ENCODE measurements at regions not wholly inside any gene's neighbourhood (a gene's known extent, or its start where the extent isn't known, plus 50 kb on each side); places are given as distances from the start of the nearest gene placed in this dataset.

DNA sequence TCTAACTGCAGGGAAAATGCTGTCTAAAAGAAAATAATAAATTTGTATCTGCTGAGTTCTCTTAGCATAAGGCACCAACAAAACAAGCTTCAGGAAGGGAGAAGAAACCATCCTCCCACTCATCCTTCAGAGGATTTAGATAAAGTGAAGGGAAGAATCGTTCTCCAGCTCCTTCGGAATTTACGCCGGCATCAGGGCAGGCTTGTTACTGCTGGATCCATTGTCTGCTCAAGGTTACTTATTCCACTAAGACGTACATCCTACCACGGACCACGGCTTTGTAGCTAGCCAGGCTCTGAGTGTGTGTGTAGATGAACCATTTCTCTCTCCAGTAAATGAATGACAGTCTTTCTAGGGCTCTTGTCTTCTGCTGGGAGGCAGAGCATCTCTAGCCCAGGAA, 60.4 kb downstream of the HAND2 start:
- RAD21 ChIA-PET (ENCODE audit: low non-redundant PET in 1 of 2, low total read pairs in 2 of 2, uncharacterized antibody in 2 of 2, unreplicated experiment in 2 of 2) = no interaction called here
- no peaks in the 10 kb centered on the region for H3K9me3 ChIP-seq (ENCODE audit: control insufficient read depth in 1 of 2, insufficient read depth in 1 of 2, low read depth in 1 of 2, low read length in 2 of 2)
- H3K9me2 ChIP-seq (ENCODE audit: insufficient read depth) = no peaks in the 10 kb centered on the region
- POLR2A ChIA-PET = no interaction called here
- H3K27me3 ChIP-seq (ENCODE audit: insufficient read depth, low read length) = no peaks in the 10 kb centered on the region
- no peak for TF ChIP-seq JUND (IDR thresholded peaks at IDR 0.05)
- TF ChIP-seq, protein P1, sequence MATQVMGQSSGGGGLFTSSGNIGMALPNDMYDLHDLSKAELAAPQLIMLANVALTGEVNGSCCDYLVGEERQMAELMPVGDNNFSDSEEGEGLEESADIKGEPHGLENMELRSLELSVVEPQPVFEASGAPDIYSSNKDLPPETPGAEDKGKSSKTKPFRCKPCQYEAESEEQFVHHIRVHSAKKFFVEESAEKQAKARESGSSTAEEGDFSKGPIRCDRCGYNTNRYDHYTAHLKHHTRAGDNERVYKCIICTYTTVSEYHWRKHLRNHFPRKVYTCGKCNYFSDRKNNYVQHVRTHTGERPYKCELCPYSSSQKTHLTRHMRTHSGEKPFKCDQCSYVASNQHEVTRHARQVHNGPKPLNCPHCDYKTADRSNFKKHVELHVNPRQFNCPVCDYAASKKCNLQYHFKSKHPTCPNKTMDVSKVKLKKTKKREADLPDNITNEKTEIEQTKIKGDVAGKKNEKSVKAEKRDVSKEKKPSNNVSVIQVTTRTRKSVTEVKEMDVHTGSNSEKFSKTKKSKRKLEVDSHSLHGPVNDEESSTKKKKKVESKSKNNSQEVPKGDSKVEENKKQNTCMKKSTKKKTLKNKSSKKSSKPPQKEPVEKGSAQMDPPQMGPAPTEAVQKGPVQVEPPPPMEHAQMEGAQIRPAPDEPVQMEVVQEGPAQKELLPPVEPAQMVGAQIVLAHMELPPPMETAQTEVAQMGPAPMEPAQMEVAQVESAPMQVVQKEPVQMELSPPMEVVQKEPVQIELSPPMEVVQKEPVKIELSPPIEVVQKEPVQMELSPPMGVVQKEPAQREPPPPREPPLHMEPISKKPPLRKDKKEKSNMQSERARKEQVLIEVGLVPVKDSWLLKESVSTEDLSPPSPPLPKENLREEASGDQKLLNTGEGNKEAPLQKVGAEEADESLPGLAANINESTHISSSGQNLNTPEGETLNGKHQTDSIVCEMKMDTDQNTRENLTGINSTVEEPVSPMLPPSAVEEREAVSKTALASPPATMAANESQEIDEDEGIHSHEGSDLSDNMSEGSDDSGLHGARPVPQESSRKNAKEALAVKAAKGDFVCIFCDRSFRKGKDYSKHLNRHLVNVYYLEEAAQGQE (IDR thresholded peaks at IDR 0.05; ENCODE audit: low read depth) = no peak
- TF ChIP-seq ZFX (IDR thresholded peaks at IDR 0.05) = no peak
- no peak for TF ChIP-seq YY1 (IDR thresholded peaks at IDR 0.05; ENCODE audit: extremely low read depth, insufficient replicate concordance, low read depth, low read length)
- TF ChIP-seq, protein P2, sequence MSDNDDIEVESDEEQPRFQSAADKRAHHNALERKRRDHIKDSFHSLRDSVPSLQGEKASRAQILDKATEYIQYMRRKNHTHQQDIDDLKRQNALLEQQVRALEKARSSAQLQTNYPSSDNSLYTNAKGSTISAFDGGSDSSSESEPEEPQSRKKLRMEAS (IDR thresholded peaks at IDR 0.05) = no peak
- no peak for TF ChIP-seq POLR2A (IDR thresholded peaks at IDR 0.05; ENCODE audit: borderline replicate concordance, extremely low read depth, insufficient read depth, insufficient read length)
- no peak for TF ChIP-seq EZH2 (IDR thresholded peaks at IDR 0.05)
- TF ChIP-seq EGR1 (IDR thresholded peaks at IDR 0.05; ENCODE audit: low read depth) = no peak
- no TSS peak for BruUV-seq (replicated peaks)
- H3K36me3 ChIP-seq (ENCODE audit: control insufficient read depth in 1 of 2, insufficient read depth in 2 of 2, low read length in 2 of 2) = no peaks in the 10 kb centered on the region
- no peaks in the 10 kb centered on the region for H4K20me1 ChIP-seq (ENCODE audit: insufficient read depth)
- intact Hi-C loops (cut with micrococcal nuclease) = no loop called here
- H3K79me2 ChIP-seq (ENCODE audit: insufficient read depth, low read length) = no peaks in the 10 kb centered on the region
- H3K4me3 ChIP-seq (replicated peaks in 1 of 2; ENCODE audit: low read depth in 1 of 2, low read length in 2 of 2) = no peak overlapping the region
- no peaks in the 10 kb centered on the region for H3K4me1 ChIP-seq (ENCODE audit: control insufficient read depth in 1 of 2, insufficient read depth in 2 of 2, low read length in 2 of 2)
- H3K27ac ChIP-seq (ENCODE audit: low read depth, low read length) = no peak overlapping the region
- ATAC-seq (no peak), DNase-seq (ENCODE audit: low read depth, low spot score) (no peak)
- no peak overlapping the region for H2AFZ ChIP-seq (ENCODE audit: low read depth, low read length, poor library complexity, severe bottlenecking)
- H3K4me2 ChIP-seq (ENCODE audit: low read length) = no peak overlapping the region
- CTCF ChIA-PET = no interaction called here
- H3K9ac ChIP-seq (ENCODE audit: low read length) = no peak overlapping the region

DNA sequence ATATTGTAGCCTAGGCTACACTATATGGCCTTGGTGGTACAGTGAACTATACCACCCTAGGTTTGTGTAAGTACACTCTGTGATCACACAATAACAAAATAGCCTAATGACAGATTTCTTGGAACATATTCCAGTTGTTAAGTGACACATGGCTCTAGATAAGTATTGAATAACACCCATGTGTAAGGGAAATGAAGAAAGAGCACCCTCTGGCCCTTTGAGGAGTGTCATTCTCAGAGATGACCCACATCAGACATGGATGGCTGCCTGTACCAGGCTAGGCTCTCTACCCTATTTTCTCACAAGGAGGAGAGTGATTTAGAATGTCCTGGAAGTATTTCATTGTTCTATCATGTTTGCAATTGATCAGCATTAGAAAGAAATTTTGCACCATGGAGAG, 61.7 kb downstream of the HAND2 start:
- BruUV-seq (replicated peaks) = no TSS peak
- DNase-seq (ENCODE audit: low read depth, low spot score) = no peak
- CTCF ChIA-PET = no interaction called here
- TF ChIP-seq, protein P2 (IDR thresholded peaks at IDR 0.05) = no peak
- no peak for TF ChIP-seq FOSL1 (IDR thresholded peaks at IDR 0.05; ENCODE audit: low read depth)
- TF ChIP-seq EZH2phosphoT487 (IDR thresholded peaks at IDR 0.05; ENCODE audit: borderline replicate concordance) = no peak
- no peak for TF ChIP-seq CEBPB (IDR thresholded peaks at IDR 0.05; ENCODE audit: low read depth)
- no peak for TF ChIP-seq SIN3A (IDR thresholded peaks at IDR 0.05; ENCODE audit: low read depth)
- TF ChIP-seq, protein P3, sequence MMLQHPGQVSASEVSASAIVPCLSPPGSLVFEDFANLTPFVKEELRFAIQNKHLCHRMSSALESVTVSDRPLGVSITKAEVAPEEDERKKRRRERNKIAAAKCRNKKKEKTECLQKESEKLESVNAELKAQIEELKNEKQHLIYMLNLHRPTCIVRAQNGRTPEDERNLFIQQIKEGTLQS (IDR thresholded peaks at IDR 0.05) = no peak
- TF ChIP-seq SRF (IDR thresholded peaks at IDR 0.05; ENCODE audit: low read depth) = no peak
- no peak for TF ChIP-seq YY1 (IDR thresholded peaks at IDR 0.05; ENCODE audit: extremely low read depth, insufficient replicate concordance, low read depth, low read length)
- TF ChIP-seq EGR1 (IDR thresholded peaks at IDR 0.05; ENCODE audit: low read depth) = no peak
- TF ChIP-seq, protein P4, sequence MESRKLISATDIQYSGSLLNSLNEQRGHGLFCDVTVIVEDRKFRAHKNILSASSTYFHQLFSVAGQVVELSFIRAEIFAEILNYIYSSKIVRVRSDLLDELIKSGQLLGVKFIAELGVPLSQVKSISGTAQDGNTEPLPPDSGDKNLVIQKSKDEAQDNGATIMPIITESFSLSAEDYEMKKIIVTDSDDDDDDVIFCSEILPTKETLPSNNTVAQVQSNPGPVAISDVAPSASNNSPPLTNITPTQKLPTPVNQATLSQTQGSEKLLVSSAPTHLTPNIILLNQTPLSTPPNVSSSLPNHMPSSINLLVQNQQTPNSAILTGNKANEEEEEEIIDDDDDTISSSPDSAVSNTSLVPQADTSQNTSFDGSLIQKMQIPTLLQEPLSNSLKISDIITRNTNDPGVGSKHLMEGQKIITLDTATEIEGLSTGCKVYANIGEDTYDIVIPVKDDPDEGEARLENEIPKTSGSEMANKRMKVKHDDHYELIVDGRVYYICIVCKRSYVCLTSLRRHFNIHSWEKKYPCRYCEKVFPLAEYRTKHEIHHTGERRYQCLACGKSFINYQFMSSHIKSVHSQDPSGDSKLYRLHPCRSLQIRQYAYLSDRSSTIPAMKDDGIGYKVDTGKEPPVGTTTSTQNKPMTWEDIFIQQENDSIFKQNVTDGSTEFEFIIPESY (IDR thresholded peaks at IDR 0.05; ENCODE audit: extremely low read depth, insufficient replicate concordance, low read length) = no peak
- no peak for TF ChIP-seq CBX3 (IDR thresholded peaks at IDR 0.05; ENCODE audit: low read depth)
- TF ChIP-seq EZH2 (IDR thresholded peaks at IDR 0.05) = no peak

More for the DNA sequence above, 61.7 kb downstream of the HAND2 start:
- H4K20me1 ChIP-seq (ENCODE audit: insufficient read depth) = no peaks in the 10 kb centered on the region
- no peak overlapping the region for H3K27ac ChIP-seq (ENCODE audit: low read depth, low read length)
- H3K9me2 ChIP-seq (ENCODE audit: insufficient read depth) = no peaks in the 10 kb centered on the region
- no peaks in the 10 kb centered on the region for H3K4me1 ChIP-seq (ENCODE audit: control insufficient read depth in 1 of 2, insufficient read depth in 2 of 2, low read length in 2 of 2)
- ChIA-PET RAD21 (ENCODE audit: low non-redundant PET in 1 of 2, low total read pairs in 2 of 2, uncharacterized antibody in 2 of 2, unreplicated experiment in 2 of 2) (no interaction called here), POLR2A (no interaction called here)
- H3K27me3 ChIP-seq (ENCODE audit: insufficient read depth, low read length) = no peaks in the 10 kb centered on the region
- no peak overlapping the region for H3K9ac ChIP-seq (ENCODE audit: low read length)
- H3K4me3 ChIP-seq (replicated peaks in 1 of 2; ENCODE audit: low read depth in 1 of 2, low read length in 2 of 2) = no peak overlapping the region
- H3K36me3 ChIP-seq (ENCODE audit: control insufficient read depth in 1 of 2, insufficient read depth in 2 of 2, low read length in 2 of 2) = no peaks in the 10 kb centered on the region
- no peak overlapping the region for H3K4me2 ChIP-seq (ENCODE audit: low read length)
- no peak for ATAC-seq
- no peaks in the 10 kb centered on the region for H3K79me2 ChIP-seq (ENCODE audit: insufficient read depth, low read length)
- intact Hi-C loops (cut with micrococcal nuclease) = no loop called here
- H2AFZ ChIP-seq (ENCODE audit: low read depth, low read length, poor library complexity, severe bottlenecking) = no peak overlapping the region
- no peaks in the 10 kb centered on the region for H3K9me3 ChIP-seq (ENCODE audit: control insufficient read depth in 1 of 2, insufficient read depth in 1 of 2, low read depth in 1 of 2, low read length in 2 of 2)

All from HCT116 (cell line).